IMR-90 (cell line): ENCODE measurements at regions not wholly inside any gene's neighbourhood (a gene's known extent, or its start where the extent isn't known, plus 50 kb on each side); places are given as distances from the start of the nearest gene placed in this dataset.

ENCODE experiments used
- ATAC-seq: fragments of 200-7000 bp; cut with Tn5 transposase; 2 replicates; pipeline ENCODE4 v1.9.1; 2020; ENCODE audit warnings: low read depth, mild to moderate bottlenecking, moderate library complexity
- BruUV-seq: library from RNA; stranded (reverse); fragments of 400-500 nt; replicated peaks from 2 replicates; lab custom pipeline; 2021; lab: Mats Ljungman, UMichigan
- CTCF ChIA-PET: fragments of 300-600 bp; formaldehyde crosslinking; extraction: SDS; loops from one replicate; lab custom pipeline; 2021; ENCODE audit warnings: antibody characterized with exemption; lab: Yijun Ruan, JAX
- POLR2A ChIA-PET: fragments of 300-600 bp; sonication (Branson Sonifier 250); formaldehyde crosslinking; loops from one replicate; lab custom pipeline; 2022; ENCODE audit warnings: antibody characterized with exemption; ENCODE audit not compliant: unreplicated experiment; lab: Charles Lee
- DNase-seq: peaks from one replicate; pipeline ENCODE4 v3.0.0; 2013
- H2AFZ ChIP-seq: replicated peaks from 2 replicates; pipeline ENCODE3; 2013; ENCODE audit warnings: low read length, mild to moderate bottlenecking; ENCODE audit not compliant: poor library complexity
- H2AK5ac ChIP-seq: 2 replicates; pipeline ENCODE4 v1.6.1; 2013; ENCODE audit warnings: low read depth, low read length, inconsistent platforms
- H2AK9ac ChIP-seq: replicated peaks from 2 replicates; pipeline ENCODE3; 2013; ENCODE audit warnings: mild to moderate bottlenecking, low read depth, low read length, moderate library complexity; ENCODE audit not compliant: poor library complexity
- H2BK120ac ChIP-seq: 2 replicates; pipeline ENCODE4 v1.6.1; 2013; ENCODE audit warnings: low read depth, low read length, inconsistent platforms
- H2BK15ac ChIP-seq: 3 replicates; pipeline ENCODE4 v1.6.1; 2013; ENCODE audit warnings: low read depth, low read length, inconsistent platforms
- H2BK20ac ChIP-seq: 2 replicates; pipeline ENCODE4 v1.6.1; 2013; ENCODE audit warnings: low read depth, mild to moderate bottlenecking, inconsistent platforms, low read length, moderate library complexity
- H2BK5ac ChIP-seq: 2 replicates; pipeline ENCODE4 v1.6.1; 2013; ENCODE audit warnings: mild to moderate bottlenecking, low read depth, low read length, inconsistent platforms; ENCODE audit not compliant: poor library complexity, severe bottlenecking
- H3K14ac ChIP-seq: replicated peaks from 2 replicates; pipeline ENCODE4 v1.6.1; 2013; ENCODE audit warnings: low read depth, low read length, inconsistent platforms
- H3K18ac ChIP-seq: 2 replicates; pipeline ENCODE4 v1.6.1; 2013; ENCODE audit warnings: low read depth, low read length, control low read depth
- H3K23ac ChIP-seq: 2 replicates; pipeline ENCODE4 v1.6.1; 2013; ENCODE audit warnings: low read depth, low read length, inconsistent platforms
- H3K27ac ChIP-seq: 2 replicates; pipeline ENCODE4 v1.5.1; 2013; ENCODE audit warnings: mild to moderate bottlenecking, control low read depth, low read length; ENCODE audit not compliant: insufficient read depth
- H3K27me3 ChIP-seq: 2 replicates; pipeline ENCODE4 v1.6.1; 2013; ENCODE audit warnings: low read length; ENCODE audit not compliant: control insufficient read depth, insufficient read depth
- H3K36me3 ChIP-seq: 2 replicates; pipeline ENCODE4 v1.6.1; 2013; ENCODE audit warnings: low read length, mixed read lengths; ENCODE audit not compliant: control insufficient read depth, insufficient read depth
- H3K4ac ChIP-seq: 2 replicates; pipeline ENCODE4 v1.6.1; 2013; ENCODE audit warnings: low read depth, low read length, inconsistent platforms
- H3K4me1 ChIP-seq: 2 replicates; pipeline ENCODE4 v1.6.1; 2013; ENCODE audit warnings: low read length, mixed read lengths; ENCODE audit not compliant: control insufficient read depth, insufficient read depth
- H3K4me2 ChIP-seq: 2 replicates; pipeline ENCODE4 v1.6.1; 2013; ENCODE audit warnings: low read depth, mild to moderate bottlenecking, control low read depth, low read length, moderate library complexity
- H3K4me3 ChIP-seq: 2 replicates; pipeline ENCODE4 v1.5.1; 2013; ENCODE audit warnings: low read depth, mild to moderate bottlenecking, control low read depth, low read length, moderate library complexity; ENCODE audit not compliant: insufficient read depth
- H3K56ac ChIP-seq: 2 replicates; pipeline ENCODE4 v1.6.1; 2013; ENCODE audit warnings: low read length, inconsistent platforms; ENCODE audit not compliant: insufficient read depth; ENCODE audit errors: extremely low read depth
- H3K79me1 ChIP-seq, 2 experiments: 2 replicates each; pipeline ENCODE4 v1.6.1; 2013; ENCODE audit warnings: low read length in 2 of 2, inconsistent platforms in 1 of 2, low read depth in 1 of 2
- H3K9ac ChIP-seq: 2 replicates; pipeline ENCODE4 v1.6.1; 2013; ENCODE audit warnings: low read depth, low read length, control low read depth
- H3K9me1 ChIP-seq: 2 replicates; pipeline ENCODE4 v1.6.1; 2013; ENCODE audit warnings: low read length, inconsistent platforms; ENCODE audit not compliant: insufficient read depth
- H3K9me3 ChIP-seq: 2 replicates; pipeline ENCODE4 v1.6.1; 2013; ENCODE audit warnings: low read length; ENCODE audit not compliant: control insufficient read depth, insufficient read depth
- H4K20me1 ChIP-seq: 2 replicates; pipeline ENCODE4 v1.6.1; 2013; ENCODE audit warnings: low read length, inconsistent platforms; ENCODE audit not compliant: insufficient read depth
- H4K5ac ChIP-seq: 2 replicates; pipeline ENCODE4 v1.6.1; 2013; ENCODE audit warnings: mild to moderate bottlenecking, low read depth, low read length, control low read depth
- H4K8ac ChIP-seq, 2 experiments: 2 replicates each; pipeline ENCODE4 v1.6.1; 2013; ENCODE audit warnings: low read depth in 2 of 2, low read length in 2 of 2, control low read depth in 1 of 2, inconsistent platforms in 1 of 2
- H4K91ac ChIP-seq: 2 replicates; pipeline ENCODE4 v1.6.1; 2013; ENCODE audit warnings: low read depth, low read length, inconsistent platforms; ENCODE audit not compliant: insufficient read depth
- CHD1 ChIP-seq: IDR thresholded peaks from 2 replicates; pipeline ENCODE4 v1.6.1; 2012; ENCODE audit warnings: low read depth, low read length, improper control_type of control experiment
- WGBS, 2 experiments: methylation state at CpG; one replicate each; pipeline versions ENCODE4 v1.1.5 to v1.1.7; 2013; ENCODE audit warnings: missing lambda C conversion rate in 2 of 2; ENCODE audit not compliant: insufficient read length in 1 of 2; ENCODE audit errors: extremely low coverage in 2 of 2; 5-methylcytosine and 5-hydroxymethylcytosine counted together
- dilution Hi-C: fragments of 300-500 bp; cut with HindIII; formaldehyde crosslinking; loops from one replicate; pipeline ENCODE4 v1.14.3; 2018; ENCODE audit warnings: low sequenced_read_pairs; ENCODE audit not compliant: unreplicated experiment
- in situ Hi-C: fragments of 300-500 bp; cut with MboI; formaldehyde crosslinking; loops from 3 replicates; pipeline ENCODE4 v1.14.3; 2019; ENCODE audit warnings: low sequenced_read_pairs, inconsistent platforms, mixed read lengths
- intact Hi-C: fragments of 100-400 bp; cut with micrococcal nuclease; formaldehyde crosslinking; loops from 2 replicates; pipeline ENCODE4 v1.10.0; 2022
- TF ChIP-seq, protein P1 (sequence below): fragments of 150-350 bp; IDR thresholded peaks from 2 replicates; pipeline ENCODE4 v1.6.1; 2016; ENCODE audit warnings: low read depth, mild to moderate bottlenecking, low read length, moderate library complexity, borderline replicate concordance

GRCh38 chr5:38734353-38734752 is 111.5 kb upstream of the OSMR start:
- TF ChIP-seq, protein P1, sequence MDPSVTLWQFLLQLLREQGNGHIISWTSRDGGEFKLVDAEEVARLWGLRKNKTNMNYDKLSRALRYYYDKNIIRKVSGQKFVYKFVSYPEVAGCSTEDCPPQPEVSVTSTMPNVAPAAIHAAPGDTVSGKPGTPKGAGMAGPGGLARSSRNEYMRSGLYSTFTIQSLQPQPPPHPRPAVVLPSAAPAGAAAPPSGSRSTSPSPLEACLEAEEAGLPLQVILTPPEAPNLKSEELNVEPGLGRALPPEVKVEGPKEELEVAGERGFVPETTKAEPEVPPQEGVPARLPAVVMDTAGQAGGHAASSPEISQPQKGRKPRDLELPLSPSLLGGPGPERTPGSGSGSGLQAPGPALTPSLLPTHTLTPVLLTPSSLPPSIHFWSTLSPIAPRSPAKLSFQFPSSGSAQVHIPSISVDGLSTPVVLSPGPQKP, result no peak
- no peak for TF ChIP-seq CHD1
- WGBS, 2 experiments, result no CpG with 5 or more reads among the region's 4 CpGs
- no peak for DNase-seq

More at GRCh38 chr5:38734353-38734752, 111.5 kb upstream of the OSMR start:
- no peak overlapping the region for H2BK5ac ChIP-seq
- H2BK20ac ChIP-seq, result no peak overlapping the region
- no peaks in the 10 kb centered on the region for H3K4me1 ChIP-seq
- H3K56ac ChIP-seq, result no peak overlapping the region
- H3K9ac ChIP-seq, result no peak overlapping the region
- H2AFZ ChIP-seq, result no peak overlapping the region
- in situ Hi-C loops (no loop called here), dilution Hi-C loops (no loop called here), intact Hi-C loops (no loop called here)
- H3K4me3 ChIP-seq, result no peak overlapping the region
- no peak overlapping the region for H3K27ac ChIP-seq
- H4K91ac ChIP-seq, result no peak overlapping the region
- no peak overlapping the region for H2BK15ac ChIP-seq
- CTCF ChIA-PET, result no interaction called here
- no peak overlapping the region for H3K4me2 ChIP-seq
- H2AK9ac ChIP-seq, result no peak overlapping the region
- no peak overlapping the region for H4K8ac ChIP-seq
- H3K79me1 ChIP-seq, result no peaks in the 10 kb centered on the region
- POLR2A ChIA-PET, result no interaction called here
- no peak overlapping the region for H3K14ac ChIP-seq
- no peak overlapping the region for H2BK120ac ChIP-seq
- no peaks in the 10 kb centered on the region for H3K36me3 ChIP-seq
- no peaks in the 10 kb centered on the region for H4K20me1 ChIP-seq
- no peak overlapping the region for H4K5ac ChIP-seq
- H3K23ac ChIP-seq, result no peak overlapping the region
- no peak overlapping the region for H2AK5ac ChIP-seq
- no peak for ATAC-seq
- BruUV-seq, result no TSS peak
- no peak overlapping the region for H3K4ac ChIP-seq
- H3K27me3 ChIP-seq, result peaks cover 18% of the 10 kb centered on the region
- no peaks in the 10 kb centered on the region for H3K9me3 ChIP-seq
- no peak overlapping the region for H3K18ac ChIP-seq
- H3K9me1 ChIP-seq, result no peaks in the 10 kb centered on the region; the same call in 1 of the 2 replicates
